CD4-positive, CD25-positive, alpha-beta regulatory T cell (primary cell): ENCODE measurements at regions not wholly inside any gene's neighbourhood (a gene's known extent, or its start where the extent isn't known, plus 50 kb on each side); places are given as distances from the start of the nearest gene placed in this dataset.

Experiments used
- ATAC-seq, 2 donors: fragments of 150-1000 bp; cut with Tn5 transposase; one replicate each; pipeline ENCODE4 v1.10.0; 2021; ENCODE audit warnings: low read depth in 2 of 2, moderate number of reproducible peaks in 2 of 2, moderate library complexity in 1 of 2
- DNase-seq, 3 donors: peaks; one replicate each; pipeline versions ENCODE4 v3.0.0 to v3.0.0-alpha.2; 2012 to 2022; ENCODE audit warnings: mixed read lengths in 1 of 3
- H3K27ac ChIP-seq: one replicate; pipeline ENCODE4 v1.7.0; 2013; ENCODE audit warnings: mild to moderate bottlenecking, low read length; ENCODE audit not compliant: insufficient read depth, poor library complexity, severe bottlenecking
- H3K27me3 ChIP-seq: one replicate; pipeline ENCODE4 v1.7.0; 2013; ENCODE audit warnings: low read length; ENCODE audit not compliant: control insufficient read depth, insufficient read depth
- H3K36me3 ChIP-seq: one replicate; pipeline ENCODE4 v1.7.0; 2013; ENCODE audit warnings: mild to moderate bottlenecking, low read length, moderate library complexity; ENCODE audit not compliant: control insufficient read depth, insufficient read depth
- H3K4me1 ChIP-seq: 2 replicates; pipeline ENCODE4 v1.7.0; 2013; ENCODE audit warnings: mild to moderate bottlenecking, low read length; ENCODE audit not compliant: insufficient read depth, control insufficient read depth, poor library complexity, severe bottlenecking
- H3K4me3 ChIP-seq: one replicate; pipeline ENCODE4 v1.7.0; 2013; ENCODE audit warnings: low read depth, mild to moderate bottlenecking, low read length, moderate library complexity
- H3K9me3 ChIP-seq, 2 experiments: 1 replicate in 1 of 2; 2 replicates in 1 of 2; pipeline ENCODE4 v1.7.0; 2013; ENCODE audit warnings: low read length in 2 of 2, mild to moderate bottlenecking in 1 of 2, moderate library complexity in 1 of 2; ENCODE audit not compliant: control insufficient read depth in 2 of 2
- H3K27ac Mint-ChIP-seq, 3 donors: one replicate each; pipeline ENCODE4 v1.8.0; 2020 to 2022; ENCODE audit warnings: mild to moderate bottlenecking in 3 of 3, mixed read lengths in 3 of 3, moderate library complexity in 2 of 3
- H3K27me3 Mint-ChIP-seq: one replicate; pipeline ENCODE4 v1.8.0; 2022; ENCODE audit warnings: mild to moderate bottlenecking, mixed read lengths
- H3K36me3 Mint-ChIP-seq: one replicate; pipeline ENCODE4 v1.8.0; 2020; ENCODE audit warnings: mixed read lengths
- H3K4me1 Mint-ChIP-seq, 4 donors: one replicate each; pipeline ENCODE4 v1.8.0; 2020 to 2022; ENCODE audit warnings: mixed read lengths in 4 of 4, mild to moderate bottlenecking in 1 of 4
- H3K4me3 Mint-ChIP-seq, 4 donors: one replicate each; pipeline ENCODE4 v1.8.0; 2020 to 2022; ENCODE audit warnings: mild to moderate bottlenecking in 4 of 4, mixed read lengths in 4 of 4, moderate library complexity in 3 of 4
- H3K9me3 Mint-ChIP-seq, 7 donors: one replicate each; pipeline ENCODE4 v1.8.0; 2020 to 2022; ENCODE audit warnings: mixed read lengths in 7 of 7, mild to moderate bottlenecking in 3 of 7, moderate library complexity in 2 of 7

GRCh38 chr10:130784326-130784725 lies 527.2 kb downstream of the TCERG1L start:
- Mint-ChIP-seq H3K9me3 (peaks cover 0 to 2% (median 0%) of the 10 kb centered on the region in 7 donors), H3K4me1 (no peaks in the 10 kb centered on the region), H3K36me3 (no peaks in the 10 kb centered on the region), H3K4me3 (no peak overlapping the region), H3K27me3 (no peaks in the 10 kb centered on the region), H3K27ac (no peak overlapping the region)
- H3K27me3 ChIP-seq: no peaks in the 10 kb centered on the region
- no peaks in the 10 kb centered on the region for H3K9me3 ChIP-seq
- DNase-seq: no peak
- no peaks in the 10 kb centered on the region for H3K4me1 ChIP-seq
- no peak for ATAC-seq
- no peak overlapping the region for H3K27ac ChIP-seq
- no peaks in the 10 kb centered on the region for H3K36me3 ChIP-seq
- no peak overlapping the region for H3K4me3 ChIP-seq

GRCh38 chr10:130786365-130786966 lies 525.1 kb downstream of the TCERG1L start:
- H3K27ac Mint-ChIP-seq: no peak overlapping the region
- ATAC-seq: no peak
- no peaks in the 10 kb centered on the region for H3K36me3 Mint-ChIP-seq

GRCh38 chr10:130787243-130787642 lies 524.3 kb downstream of the TCERG1L start:
- Histone ChIP-seq H3K4me3 (no peak overlapping the region), H3K9me3 (no peaks in the 10 kb centered on the region), H3K4me1 (no peaks in the 10 kb centered on the region), H3K27ac (no peak overlapping the region), H3K36me3 (no peaks in the 10 kb centered on the region), H3K27me3 (no peaks in the 10 kb centered on the region)
- Mint-ChIP-seq H3K4me3 (no peak overlapping the region), H3K27ac (no peak overlapping the region), H3K36me3 (no peaks in the 10 kb centered on the region), H3K9me3 (peaks cover 0 to 2% (median 0%) of the 10 kb centered on the region in 7 donors), H3K4me1 (no peaks in the 10 kb centered on the region), H3K27me3 (no peaks in the 10 kb centered on the region)
- DNase-seq: no peak
- no peak for ATAC-seq

More at GRCh38 chr10:130786365-130786966, 525.1 kb downstream of the TCERG1L start:
- Histone ChIP-seq H3K27ac (no peak overlapping the region), H3K27me3 (no peaks in the 10 kb centered on the region), H3K36me3 (no peaks in the 10 kb centered on the region), H3K9me3 (no peaks in the 10 kb centered on the region), H3K4me3 (no peak overlapping the region), H3K4me1 (no peaks in the 10 kb centered on the region)
- Mint-ChIP-seq H3K9me3 (peaks cover 0 to 2% (median 0%) of the 10 kb centered on the region in 7 donors), H3K4me3 (no peak overlapping the region), H3K4me1 (no peaks in the 10 kb centered on the region), H3K27me3 (no peaks in the 10 kb centered on the region)
- DNase-seq: no peak

DNA sequence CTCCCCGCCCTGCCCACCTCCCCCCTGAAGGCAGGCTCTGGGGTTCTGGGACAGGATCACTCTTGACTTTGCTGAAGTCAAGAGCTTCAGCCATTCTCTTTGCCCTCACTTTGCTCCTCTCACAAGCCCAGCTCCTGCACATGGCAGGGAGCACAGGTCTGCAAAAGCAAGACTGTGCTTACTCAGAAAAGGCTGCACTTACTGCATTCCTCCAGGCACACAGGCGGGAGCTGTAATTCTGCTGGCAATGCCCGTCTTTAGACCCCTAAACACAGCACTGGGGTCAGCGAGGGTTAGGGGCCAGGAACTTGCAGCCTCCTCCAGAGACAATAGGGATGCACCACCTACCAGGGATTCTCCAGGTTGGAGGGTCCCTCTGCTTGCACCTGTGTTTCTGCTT lies 523.7 kb downstream of the TCERG1L start:
- no peak for DNase-seq
- no peaks in the 10 kb centered on the region for H3K36me3 ChIP-seq
- Mint-ChIP-seq H3K27me3 (no peaks in the 10 kb centered on the region), H3K36me3 (no peaks in the 10 kb centered on the region), H3K27ac (no peak overlapping the region), H3K4me3 (no peak overlapping the region), H3K4me1 (no peaks in the 10 kb centered on the region), H3K9me3 (peaks cover 0 to 2% (median 0%) of the 10 kb centered on the region in 7 donors)
- no peaks in the 10 kb centered on the region for H3K27me3 ChIP-seq
- H3K4me1 ChIP-seq: no peaks in the 10 kb centered on the region
- H3K9me3 ChIP-seq: no peaks in the 10 kb centered on the region
- ATAC-seq: peak in 1 of 2 donors; percentile 17
- no peak overlapping the region for H3K27ac ChIP-seq
- H3K4me3 ChIP-seq: no peak overlapping the region

- no peaks in the 10 kb centered on the region for H3K36me3 Mint-ChIP-seq
- no peaks in the 10 kb centered on the region for H3K9me3 ChIP-seq
- H3K4me3 ChIP-seq: no peak overlapping the region
- no peak overlapping the region for H3K27ac ChIP-seq
- DNase-seq: peak in 1 of 3 donors; percentile 0
- no peaks in the 10 kb centered on the region for H3K4me1 ChIP-seq
- no peaks in the 10 kb centered on the region for H3K27me3 ChIP-seq
- H3K4me3 Mint-ChIP-seq: no peak overlapping the region
- no peak overlapping the region for H3K27ac Mint-ChIP-seq
- ATAC-seq: no peak
- peaks cover 0 to 4% (median 0%) of the 10 kb centered on the region in 7 donors for H3K9me3 Mint-ChIP-seq
- H3K4me1 Mint-ChIP-seq: no peaks in the 10 kb centered on the region
- no peaks in the 10 kb centered on the region for H3K27me3 Mint-ChIP-seq
- no peaks in the 10 kb centered on the region for H3K36me3 ChIP-seq
These were observed 521.2 kb downstream of the TCERG1L start for GRCh38 chr10:130790339-130790738.

DNA sequence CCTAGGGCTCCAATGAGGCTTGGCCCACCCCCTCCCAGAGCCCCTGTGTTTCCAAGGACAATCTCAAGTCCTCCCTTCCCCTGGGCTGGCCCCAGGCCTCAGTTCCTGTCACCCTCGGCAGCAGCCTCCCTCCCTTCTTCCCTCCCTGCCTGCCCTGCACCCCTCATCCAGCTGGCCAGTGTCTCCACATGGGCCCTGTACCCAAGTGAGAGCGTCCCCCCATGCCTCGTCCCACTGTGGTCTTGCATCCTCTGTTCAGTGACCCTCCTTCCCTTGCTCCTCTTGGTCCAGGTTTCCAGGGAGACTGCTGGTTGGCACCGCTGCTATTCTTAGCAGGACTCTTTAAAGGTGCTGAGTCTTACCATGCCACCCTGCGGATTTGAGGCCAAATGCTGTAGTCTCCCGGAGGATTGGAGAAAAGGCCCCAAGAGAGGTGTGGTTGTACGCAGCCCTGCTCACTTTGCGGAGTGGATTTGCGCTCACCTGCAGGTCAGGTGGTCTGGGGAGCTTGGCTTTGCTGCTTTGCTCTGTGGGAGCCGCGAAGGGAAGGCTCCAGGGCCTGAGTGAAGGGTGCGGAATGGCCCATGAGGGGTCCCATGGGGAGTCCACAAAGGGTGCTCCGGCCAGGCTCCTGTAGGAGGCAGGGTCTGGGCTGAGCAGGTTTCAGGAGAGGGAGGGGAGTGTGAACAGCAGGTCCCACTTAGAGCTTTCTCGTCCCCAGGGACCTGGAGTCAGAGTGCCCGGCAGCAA lies 519.2 kb downstream of the TCERG1L start:
- Mint-ChIP-seq H3K4me1 (no peaks in the 10 kb centered on the region), H3K4me3 (no peak overlapping the region), H3K27me3 (no peaks in the 10 kb centered on the region), H3K27ac (no peak overlapping the region), H3K36me3 (no peaks in the 10 kb centered on the region), H3K9me3 (peaks cover 0 to 4% (median 0%) of the 10 kb centered on the region in 7 donors)
- ATAC-seq: no peak
- H3K36me3 ChIP-seq: no peaks in the 10 kb centered on the region
- H3K4me3 ChIP-seq: no peak overlapping the region
- DNase-seq: no peak
- H3K4me1 ChIP-seq: no peaks in the 10 kb centered on the region
- no peaks in the 10 kb centered on the region for H3K27me3 ChIP-seq
- no peak overlapping the region for H3K27ac ChIP-seq
- H3K9me3 ChIP-seq: no peaks in the 10 kb centered on the region

DNA sequence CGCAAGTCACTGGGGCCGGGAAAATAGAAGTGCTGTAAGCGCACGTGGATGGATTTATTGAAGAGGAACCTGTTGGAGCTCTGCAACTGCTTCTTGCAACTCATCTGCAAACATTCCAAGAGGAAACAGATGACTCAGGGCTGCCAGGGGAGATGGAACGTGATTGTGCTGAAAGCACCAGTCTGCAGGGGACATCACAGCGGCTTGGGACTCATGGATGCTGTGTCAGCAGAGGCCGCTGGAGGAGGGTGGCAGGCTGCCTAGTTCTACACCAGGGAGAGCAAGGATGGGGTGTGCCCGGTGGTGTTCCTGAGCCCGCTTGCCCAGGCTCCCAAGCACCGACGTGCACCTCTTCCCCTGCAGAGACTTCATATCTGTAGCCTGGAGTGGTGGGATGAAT lies 515.7 kb downstream of the TCERG1L start:
- Mint-ChIP-seq H3K36me3 (no peaks in the 10 kb centered on the region), H3K27me3 (no peaks in the 10 kb centered on the region), H3K27ac (no peak overlapping the region), H3K4me1 (no peaks in the 10 kb centered on the region), H3K4me3 (no peak overlapping the region), H3K9me3 (peaks cover 0 to 4% (median 0%) of the 10 kb centered on the region in 7 donors)
- Histone ChIP-seq H3K27me3 (no peaks in the 10 kb centered on the region), H3K9me3 (no peaks in the 10 kb centered on the region), H3K4me3 (no peak overlapping the region), H3K27ac (no peak overlapping the region), H3K36me3 (no peaks in the 10 kb centered on the region), H3K4me1 (no peaks in the 10 kb centered on the region)
- no peak for DNase-seq
- no peak for ATAC-seq

GRCh38 chr10:130799532-130799931 lies 512.0 kb downstream of the TCERG1L start:
- Histone ChIP-seq H3K36me3 (no peaks in the 10 kb centered on the region), H3K27ac (no peak overlapping the region), H3K9me3 (no peaks in the 10 kb centered on the region), H3K27me3 (no peaks in the 10 kb centered on the region), H3K4me1 (no peaks in the 10 kb centered on the region), H3K4me3 (no peak overlapping the region)
- peaks cover 0 to 4% (median 0%) of the 10 kb centered on the region in 7 donors for H3K9me3 Mint-ChIP-seq
- no peak for ATAC-seq
- DNase-seq: no peak
- H3K27ac Mint-ChIP-seq: no peak overlapping the region
- no peaks in the 10 kb centered on the region for H3K27me3 Mint-ChIP-seq
- no peaks in the 10 kb centered on the region for H3K36me3 Mint-ChIP-seq
- no peak overlapping the region for H3K4me3 Mint-ChIP-seq
- no peaks in the 10 kb centered on the region for H3K4me1 Mint-ChIP-seq
